ENCODE measurements at regions not wholly inside any gene's neighbourhood (a gene's known extent, or its start where the extent isn't known, plus 50 kb on each side); places are given as distances from the start of the nearest gene placed in this dataset.

- TF ChIP-seq CTCF (conservative IDR thresholded peaks at IDR 0.05), result no peak
- H3K9me3 Mint-ChIP-seq, result no peaks in the 10 kb centered on the region
- peaks cover 8% of the 10 kb centered on the region for H3K27me3 Mint-ChIP-seq (ENCODE audit: low read depth)
- H3K4me3 Mint-ChIP-seq, result no peak overlapping the region
- peaks cover 21% of the 10 kb centered on the region for H3K4me1 Mint-ChIP-seq
- peak overlapping the region; percentile 94 for H3K27ac Mint-ChIP-seq (ENCODE audit: unreplicated experiment)
- H3K36me3 Mint-ChIP-seq (ENCODE audit: low read depth), result no peaks in the 10 kb centered on the region
- no peak for DNase-seq (ENCODE audit: low read depth, low spot score)
Measured at GRCh38 chr5:6158974-6159831, 219.1 kb downstream of the MED10 start.

- TF ChIP-seq CTCF (conservative IDR thresholded peaks at IDR 0.05), result no peak
- H3K9me3 Mint-ChIP-seq, result no peaks in the 10 kb centered on the region
Measured at GRCh38 chr5:6154216-6154615, 224.1 kb downstream of the MED10 start.

GRCh38 chr5:6146271-6146670, 232.1 kb downstream of the MED10 start:
- no peak for DNase-seq (ENCODE audit: low read depth, low spot score)
- Mint-ChIP-seq H3K27me3 (ENCODE audit: low read depth) (peaks cover 21% of the 10 kb centered on the region), H3K4me3 (no peak overlapping the region), H3K9me3 (no peaks in the 10 kb centered on the region), H3K36me3 (ENCODE audit: low read depth) (no peaks in the 10 kb centered on the region), H3K4me1 (no peaks in the 10 kb centered on the region), H3K27ac (ENCODE audit: unreplicated experiment) (no peak overlapping the region)
- no peak for TF ChIP-seq CTCF (conservative IDR thresholded peaks at IDR 0.05)

More at GRCh38 chr5:6154216-6154615, 224.1 kb downstream of the MED10 start:
- Mint-ChIP-seq H3K4me3 (no peak overlapping the region), H3K27ac (ENCODE audit: unreplicated experiment) (no peak overlapping the region), H3K36me3 (ENCODE audit: low read depth) (no peaks in the 10 kb centered on the region), H3K4me1 (peaks cover 3% of the 10 kb centered on the region), H3K27me3 (ENCODE audit: low read depth) (peaks cover 3% of the 10 kb centered on the region)
- DNase-seq (ENCODE audit: low read depth, low spot score), result no peak

- no peaks in the 10 kb centered on the region for H3K36me3 Mint-ChIP-seq (ENCODE audit: low read depth)
- peaks cover 21% of the 10 kb centered on the region for H3K27me3 Mint-ChIP-seq (ENCODE audit: low read depth)
- no peak for DNase-seq (ENCODE audit: low read depth, low spot score)
- H3K4me3 Mint-ChIP-seq, result no peak overlapping the region
- no peaks in the 10 kb centered on the region for H3K9me3 Mint-ChIP-seq
- TF ChIP-seq CTCF (conservative IDR thresholded peaks at IDR 0.05), result no peak
- no peak overlapping the region for H3K27ac Mint-ChIP-seq (ENCODE audit: unreplicated experiment)
- no peaks in the 10 kb centered on the region for H3K4me1 Mint-ChIP-seq
Measured at GRCh38 chr5:6145616-6146237, 232.6 kb downstream of the MED10 start.

- Mint-ChIP-seq H3K27ac (ENCODE audit: unreplicated experiment) (peak overlapping the region; percentile 3), H3K9me3 (no peaks in the 10 kb centered on the region), H3K4me3 (no peak overlapping the region), H3K4me1 (no peaks in the 10 kb centered on the region), H3K27me3 (ENCODE audit: low read depth) (peaks cover 25% of the 10 kb centered on the region), H3K36me3 (ENCODE audit: low read depth) (no peaks in the 10 kb centered on the region)
- TF ChIP-seq CTCF (conservative IDR thresholded peaks at IDR 0.05), result no peak
- no peak for DNase-seq (ENCODE audit: low read depth, low spot score)
Measured at GRCh38 chr5:6143523-6143922, 234.8 kb downstream of the MED10 start.
